ENCODE measurements at regions not wholly inside any gene's neighbourhood (a gene's known extent, or its start where the extent isn't known, plus 50 kb on each side); places are given as distances from the start of the nearest gene placed in this dataset.

DNA sequence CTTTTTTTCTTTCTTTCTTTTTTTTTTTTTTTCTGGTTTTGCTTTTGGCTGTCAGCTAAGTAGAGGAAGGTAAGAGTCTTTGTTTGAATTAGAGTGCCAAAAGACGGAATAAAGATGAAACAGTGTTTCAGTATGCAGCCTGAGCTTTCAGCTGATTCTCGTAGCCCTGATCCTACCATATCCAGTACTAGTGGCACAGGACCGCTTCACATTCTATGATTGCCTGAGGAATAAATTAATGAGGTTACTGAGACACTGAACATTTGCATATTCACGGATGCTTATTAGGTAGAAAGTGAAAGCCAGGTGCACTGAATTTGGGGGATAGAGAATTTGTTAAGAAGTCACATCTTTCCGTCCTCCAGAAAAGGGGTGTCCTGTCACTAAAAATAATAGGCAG is 421.5 kb upstream of the POU3F3 start:
- DNase-seq (ENCODE audit: low spot score) (no peak), ATAC-seq (no peak), FAIRE-seq (no peak)
- Histone ChIP-seq H3K79me2 (ENCODE audit: insufficient read depth, low read length) (no peaks in the 10 kb centered on the region), H3K27ac (ENCODE audit: extremely low read length, insufficient read depth, low read length) (no peak overlapping the region), H3K9ac (ENCODE audit: insufficient read depth, low read depth, low read length) (no peak overlapping the region), H4K20me1 (ENCODE audit: insufficient read depth, low read length) (no peaks in the 10 kb centered on the region), H2AFZ (ENCODE audit: low read length) (no peak overlapping the region), H3K27me3 (ENCODE audit: control insufficient read depth in 1 of 2, insufficient read depth in 2 of 2, low read length in 2 of 2) (peaks cover 0 to 5% of the 10 kb centered on the region in 2 experiments; a peak in 1 of 5 replicates), H3K4me1 (ENCODE audit: insufficient read depth, low read length) (no peaks in the 10 kb centered on the region), H3K4me3 (replicated peaks in 1 of 3; ENCODE audit: insufficient read depth in 1 of 3, low read depth in 2 of 3, low read length in 3 of 3) (no peak overlapping the region), H3K9me3 (ENCODE audit: low read length) (no peaks in the 10 kb centered on the region), H3K4me2 (ENCODE audit: low read depth, low read length) (no peak overlapping the region), H3K36me3 (replicated peaks in 1 of 2; ENCODE audit: control insufficient read depth in 1 of 2, insufficient read depth in 2 of 2, low read length in 2 of 2) (no peaks in the 10 kb centered on the region)
- POLR2A ChIA-PET: no interaction called here
- intact Hi-C loops (cut with micrococcal nuclease; ENCODE audit: unreplicated experiment) (no loop called here), in situ Hi-C loops (cut with HindIII; ENCODE audit: extremely low pct_ligation_motif_present, low pct_unique_long_range_greater_than_20kb) (no loop called here)
- 36% methylated on average over 5 of the region's 5 CpGs for WGBS (ENCODE audit: low lambda C conversion rate)
- TF ChIP-seq IRF2 (CRISPR knock-in tag; IDR thresholded peaks at IDR 0.05): no peak
- TF ChIP-seq, protein P1, sequence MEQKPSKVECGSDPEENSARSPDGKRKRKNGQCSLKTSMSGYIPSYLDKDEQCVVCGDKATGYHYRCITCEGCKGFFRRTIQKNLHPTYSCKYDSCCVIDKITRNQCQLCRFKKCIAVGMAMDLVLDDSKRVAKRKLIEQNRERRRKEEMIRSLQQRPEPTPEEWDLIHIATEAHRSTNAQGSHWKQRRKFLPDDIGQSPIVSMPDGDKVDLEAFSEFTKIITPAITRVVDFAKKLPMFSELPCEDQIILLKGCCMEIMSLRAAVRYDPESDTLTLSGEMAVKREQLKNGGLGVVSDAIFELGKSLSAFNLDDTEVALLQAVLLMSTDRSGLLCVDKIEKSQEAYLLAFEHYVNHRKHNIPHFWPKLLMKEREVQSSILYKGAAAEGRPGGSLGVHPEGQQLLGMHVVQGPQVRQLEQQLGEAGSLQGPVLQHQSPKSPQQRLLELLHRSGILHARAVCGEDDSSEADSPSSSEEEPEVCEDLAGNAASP (CRISPR knock-in tag; IDR thresholded peaks at IDR 0.05; ENCODE audit: borderline replicate concordance): no peak
- TF ChIP-seq HHEX (CRISPR knock-in tag; IDR thresholded peaks at IDR 0.05): no peak
- CTCF ChIA-PET (ENCODE audit: low intra/inter-chr PET ratio, low total read pairs): no interaction called here
- no TSS peak for BruUV-seq (replicated peaks)

DNA sequence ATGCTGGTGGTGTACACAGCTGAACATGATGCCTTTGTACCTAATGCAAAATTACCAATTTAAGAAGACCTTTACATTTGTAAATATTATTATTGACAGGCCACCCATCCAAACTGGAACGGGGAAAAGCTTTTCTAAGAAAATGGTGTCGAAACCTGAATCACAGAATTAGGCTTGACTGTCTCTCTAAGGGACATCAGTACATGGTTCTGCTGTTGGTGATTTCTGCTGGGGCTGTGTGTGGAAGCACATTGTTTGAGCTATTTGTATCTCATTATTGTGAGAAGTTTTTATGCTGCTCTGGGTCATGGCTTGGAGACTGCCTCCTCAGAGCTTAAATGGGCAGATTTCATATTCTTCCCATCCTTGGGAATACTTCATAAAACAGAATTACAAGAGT is 420.9 kb upstream of the POU3F3 start:
- 67% methylated on average over 2 of the region's 2 CpGs for WGBS (ENCODE audit: low lambda C conversion rate)
- H2AFZ ChIP-seq (ENCODE audit: low read length): no peak overlapping the region
- CTCF ChIA-PET (ENCODE audit: low intra/inter-chr PET ratio, low total read pairs): no interaction called here
- H4K20me1 ChIP-seq (ENCODE audit: insufficient read depth, low read length): no peaks in the 10 kb centered on the region
- no peaks in the 10 kb centered on the region for H3K9me3 ChIP-seq (ENCODE audit: low read length)
- no peaks in the 10 kb centered on the region for H3K79me2 ChIP-seq (ENCODE audit: insufficient read depth, low read length)
- no peak for ATAC-seq
- no peaks in the 10 kb centered on the region for H3K36me3 ChIP-seq (replicated peaks in 1 of 2; ENCODE audit: control insufficient read depth in 1 of 2, insufficient read depth in 2 of 2, low read length in 2 of 2)
- no peak overlapping the region for H3K4me2 ChIP-seq (ENCODE audit: low read depth, low read length)
- DNase-seq (ENCODE audit: low spot score): no peak
- H3K4me3 ChIP-seq (replicated peaks in 1 of 3; ENCODE audit: insufficient read depth in 1 of 3, low read depth in 2 of 3, low read length in 3 of 3): no peak overlapping the region
- BruUV-seq (replicated peaks): no TSS peak
- in situ Hi-C loops (cut with HindIII; ENCODE audit: extremely low pct_ligation_motif_present, low pct_unique_long_range_greater_than_20kb): no loop called here
- H3K27me3 ChIP-seq (ENCODE audit: control insufficient read depth in 1 of 2, insufficient read depth in 2 of 2, low read length in 2 of 2): peaks cover 0 to 5% of the 10 kb centered on the region in 2 experiments; a peak in 1 of 5 replicates
- FAIRE-seq: no peak
- TF ChIP-seq, protein P2, sequence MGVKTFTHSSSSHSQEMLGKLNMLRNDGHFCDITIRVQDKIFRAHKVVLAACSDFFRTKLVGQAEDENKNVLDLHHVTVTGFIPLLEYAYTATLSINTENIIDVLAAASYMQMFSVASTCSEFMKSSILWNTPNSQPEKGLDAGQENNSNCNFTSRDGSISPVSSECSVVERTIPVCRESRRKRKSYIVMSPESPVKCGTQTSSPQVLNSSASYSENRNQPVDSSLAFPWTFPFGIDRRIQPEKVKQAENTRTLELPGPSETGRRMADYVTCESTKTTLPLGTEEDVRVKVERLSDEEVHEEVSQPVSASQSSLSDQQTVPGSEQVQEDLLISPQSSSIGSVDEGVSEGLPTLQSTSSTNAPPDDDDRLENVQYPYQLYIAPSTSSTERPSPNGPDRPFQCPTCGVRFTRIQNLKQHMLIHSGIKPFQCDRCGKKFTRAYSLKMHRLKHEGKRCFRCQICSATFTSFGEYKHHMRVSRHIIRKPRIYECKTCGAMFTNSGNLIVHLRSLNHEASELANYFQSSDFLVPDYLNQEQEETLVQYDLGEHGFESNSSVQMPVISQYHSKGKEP (CRISPR knock-in tag; IDR thresholded peaks at IDR 0.05): no peak
- no peaks in the 10 kb centered on the region for H3K4me1 ChIP-seq (ENCODE audit: insufficient read depth, low read length)
- POLR2A ChIA-PET: no interaction called here
- H3K27ac ChIP-seq (ENCODE audit: extremely low read length, insufficient read depth, low read length): no peak overlapping the region
- intact Hi-C loops (cut with micrococcal nuclease; ENCODE audit: unreplicated experiment): no loop called here
- no peak overlapping the region for H3K9ac ChIP-seq (ENCODE audit: insufficient read depth, low read depth, low read length)

Measured in HepG2 (cell line).